Non-pigmented ciliary epithelial cell (primary cell): ENCODE measurements at regions not wholly inside any gene's neighbourhood (a gene's known extent, or its start where the extent isn't known, plus 50 kb on each side); places are given as distances from the start of the nearest gene placed in this dataset.
"Not testable (repeated sequence)": the region's sequence is repeated elsewhere in the genome, so short reads cannot be mapped to it uniquely, and the experiment has no call there.

ENCODE experiments used
- DNase-seq: peaks from one replicate; pipeline ENCODE4 v3.0.0-alpha.2; 2010; ENCODE audit warnings: low read depth

- DNase-seq = no peak
Observed at GRCh38 chr1:73770109-73770905, 427.7 kb downstream of the LRRIQ3 start.

GRCh38 chr1:73766786-73767348 is 431.1 kb downstream of the LRRIQ3 start:
- DNase-seq = no peak

- DNase-seq = no peak
Observed at GRCh38 chr1:73765551-73766233, 432.3 kb downstream of the LRRIQ3 start.

GRCh38 chr1:73761559-73761958 is 436.4 kb downstream of the LRRIQ3 start:
- no peak for DNase-seq

- DNase-seq = no peak
Observed at GRCh38 chr1:73759011-73759410, 439.0 kb downstream of the LRRIQ3 start.

GRCh38 chr1:73756817-73757216 is 441.2 kb downstream of the LRRIQ3 start:
- DNase-seq = no peak

GRCh38 chr1:73755649-73756048 is 442.3 kb downstream of the LRRIQ3 start:
- no peak for DNase-seq

- DNase-seq = no peak
Observed at GRCh38 chr1:73749996-73750395, 448.0 kb downstream of the LRRIQ3 start.

GRCh38 chr1:73744985-73745384 is 453.0 kb downstream of the LRRIQ3 start:
- DNase-seq = no peak

- DNase-seq = no peak
Observed at GRCh38 chr1:73736125-73736524, 461.9 kb downstream of the LRRIQ3 start.

- DNase-seq = no peak
Observed at GRCh38 chr1:73727036-73727435, 470.9 kb downstream of the LRRIQ3 start.

GRCh38 chr1:73722055-73722454 is 475.9 kb downstream of the LRRIQ3 start:
- DNase-seq = no peak

GRCh38 chr1:73717976-73718375 is 480.0 kb downstream of the LRRIQ3 start:
- DNase-seq = no peak

GRCh38 chr1:73711089-73711488 is 486.9 kb downstream of the LRRIQ3 start:
- no peak for DNase-seq

- DNase-seq = no peak
Observed at GRCh38 chr1:73701826-73702225, 496.1 kb downstream of the LRRIQ3 start.

GRCh38 chr1:73676186-73676585 is 521.8 kb downstream of the LRRIQ3 start:
- DNase-seq = no peak

- DNase-seq = no peak
Observed at GRCh38 chr1:73674945-73675561, 522.9 kb downstream of the LRRIQ3 start.

- DNase-seq = peak; percentile 9
Observed at GRCh38 chr1:73673971-73674370, 524.0 kb downstream of the LRRIQ3 start.

GRCh38 chr1:73671530-73671929 is 526.4 kb downstream of the LRRIQ3 start:
- DNase-seq = no peak

GRCh38 chr1:73667959-73668358 is 530.0 kb downstream of the LRRIQ3 start:
- DNase-seq = not testable (repeated sequence)

- no peak for DNase-seq
Observed at GRCh38 chr1:73662526-73662925, 535.5 kb downstream of the LRRIQ3 start.

GRCh38 chr1:73659136-73659535 is 538.8 kb downstream of the LRRIQ3 start:
- no peak for DNase-seq

- DNase-seq = no peak
Observed at GRCh38 chr1:73654714-73655113, 543.3 kb downstream of the LRRIQ3 start.
